Stimulated activated CD4-positive, alpha-beta T cell treated with anti-CD3 and anti-CD28 coated beads, TNF-alpha, amount 100 ng/mL, for 48 hours (primary cell): ENCODE measurements at regions not wholly inside any gene's neighbourhood (a gene's known extent, or its start where the extent isn't known, plus 50 kb on each side); places are given as distances from the start of the nearest gene placed in this dataset.
A peak's percentile ranks its signal among the peaks of the same experiment; 100 is the strongest.

Experiments used
- DNase-seq, 3 donors: peaks; one replicate each; pipeline ENCODE4 v3.0.0-alpha.2; 2020; ENCODE audit warnings: low read depth in 3 of 3

DNA sequence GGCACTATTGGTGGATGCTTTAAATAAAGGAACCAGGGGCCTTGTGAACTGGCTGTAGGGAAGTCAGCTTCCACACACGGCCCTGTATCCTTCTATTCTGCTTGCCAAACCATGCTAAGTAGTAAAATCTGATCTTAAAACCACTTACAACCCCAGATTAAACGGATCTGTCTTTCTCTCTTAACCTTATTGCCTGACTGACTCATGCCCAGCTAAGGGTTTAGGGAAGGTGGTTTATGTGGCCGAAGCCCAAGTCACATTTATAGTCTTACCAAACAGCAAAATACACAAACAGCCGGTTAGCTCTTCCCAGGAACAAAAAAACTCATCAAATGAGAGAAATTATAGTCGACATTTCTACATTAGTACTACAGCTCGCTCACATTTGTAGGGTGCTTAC, 988.4 kb upstream of the TENM3 start:
- no peak for DNase-seq

DNA sequence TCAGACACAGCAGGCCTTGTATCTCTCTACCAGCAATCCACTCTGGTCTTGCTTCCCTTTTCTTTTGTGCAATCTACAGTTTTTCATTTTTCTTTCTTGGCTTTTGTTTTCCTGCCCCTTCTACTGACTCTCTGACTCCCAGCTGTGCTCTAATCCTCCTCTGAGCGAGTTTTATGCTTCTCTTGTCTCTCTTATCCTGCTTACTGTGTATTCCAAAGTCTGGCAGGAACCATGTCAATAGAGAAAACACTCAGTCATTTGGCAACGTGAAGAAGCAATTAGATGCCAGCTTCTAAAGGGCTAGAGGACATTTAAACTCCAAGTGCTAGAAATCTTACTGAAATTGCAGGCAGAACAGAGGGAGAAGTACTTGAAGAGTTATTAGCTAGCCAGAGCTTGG, 984.6 kb upstream of the TENM3 start:
- no peak for DNase-seq

DNA sequence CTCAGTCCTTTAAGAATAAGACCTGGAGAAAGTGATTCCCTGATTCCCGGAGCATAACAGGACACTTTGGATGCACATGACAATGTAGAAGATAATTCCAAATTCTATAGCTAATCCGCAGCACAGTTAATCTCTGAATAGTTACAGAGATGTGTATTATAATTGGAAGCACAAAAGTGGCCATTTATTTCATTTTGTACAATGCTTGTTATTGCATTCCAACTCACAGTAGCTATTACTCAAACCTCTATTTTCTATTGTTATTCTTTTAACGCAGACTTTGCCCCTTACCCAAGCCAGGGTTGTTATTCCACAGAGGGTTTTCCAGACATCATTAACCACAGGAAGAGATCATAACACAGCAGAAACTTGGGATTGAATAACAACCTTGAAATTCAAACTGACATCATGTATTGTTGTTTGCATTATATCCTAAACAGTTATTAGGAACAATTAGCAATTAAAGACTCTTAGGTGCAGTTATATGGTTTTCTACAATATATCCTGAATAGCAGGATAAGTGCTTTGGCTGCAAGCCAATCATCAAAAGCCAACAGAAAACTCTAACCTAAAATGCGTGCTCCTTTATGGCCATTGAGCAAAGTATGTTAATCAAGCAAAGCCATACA, 984.0 kb upstream of the TENM3 start:
- no peak for DNase-seq

DNA sequence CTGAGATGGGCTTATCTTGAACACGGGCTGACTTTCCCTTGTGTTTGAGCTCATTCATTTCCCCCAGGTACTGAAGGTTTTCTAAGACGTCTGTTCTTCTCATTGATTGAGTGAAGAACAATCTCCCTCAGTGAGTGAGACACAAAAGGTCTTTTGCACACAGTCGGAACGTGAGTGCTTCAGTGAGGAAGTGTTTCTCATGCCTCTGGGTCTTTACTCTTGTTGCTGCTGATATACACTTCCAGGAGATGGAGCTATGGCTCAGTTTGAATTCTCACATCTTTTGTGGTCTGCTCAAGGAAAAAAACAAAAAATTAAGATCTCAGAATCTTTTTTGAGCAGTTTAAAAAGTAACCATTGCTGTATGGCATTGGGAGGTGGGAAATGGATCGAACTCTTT, 981.9 kb upstream of the TENM3 start:
- DNase-seq: no peak

DNA sequence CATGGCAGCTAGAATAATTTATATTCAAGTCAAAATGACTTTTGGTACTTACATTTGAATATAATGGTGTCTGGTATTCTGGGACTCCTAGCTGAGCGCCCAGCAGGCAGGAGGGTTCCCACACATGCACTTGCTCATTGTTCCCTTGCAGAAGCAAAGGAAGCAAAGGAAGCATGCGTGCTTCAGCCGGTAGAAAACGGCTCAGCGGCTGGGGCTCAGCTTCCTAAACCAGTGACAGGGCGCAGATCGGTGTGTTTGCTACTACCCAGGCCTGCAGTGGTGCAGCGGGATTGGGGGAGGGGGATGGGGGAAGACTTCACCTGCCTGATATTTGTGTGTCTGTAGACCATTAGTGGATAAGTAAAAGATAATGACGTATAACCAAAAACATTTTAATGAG, 978.3 kb upstream of the TENM3 start:
- DNase-seq: no peak

DNA sequence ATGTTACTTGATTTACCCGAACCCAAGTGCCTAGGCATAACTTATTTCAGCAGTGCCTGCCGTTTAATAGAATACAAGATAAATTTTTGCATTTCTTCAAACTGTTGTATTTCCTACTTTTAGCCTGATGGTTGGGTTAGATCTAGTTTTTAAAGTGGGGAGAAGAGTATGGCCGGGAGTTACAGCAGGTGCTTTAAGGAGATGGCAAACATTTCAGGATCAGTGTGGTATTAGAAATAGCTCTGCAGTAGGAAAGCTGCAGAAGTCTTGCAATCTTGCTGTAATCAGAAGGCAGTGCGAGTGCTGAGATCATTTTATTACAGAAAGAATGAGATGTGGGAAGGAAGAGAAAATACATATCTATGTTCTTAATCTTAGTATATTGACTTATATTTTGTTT, 977.8 kb upstream of the TENM3 start:
- DNase-seq: no peak

DNA sequence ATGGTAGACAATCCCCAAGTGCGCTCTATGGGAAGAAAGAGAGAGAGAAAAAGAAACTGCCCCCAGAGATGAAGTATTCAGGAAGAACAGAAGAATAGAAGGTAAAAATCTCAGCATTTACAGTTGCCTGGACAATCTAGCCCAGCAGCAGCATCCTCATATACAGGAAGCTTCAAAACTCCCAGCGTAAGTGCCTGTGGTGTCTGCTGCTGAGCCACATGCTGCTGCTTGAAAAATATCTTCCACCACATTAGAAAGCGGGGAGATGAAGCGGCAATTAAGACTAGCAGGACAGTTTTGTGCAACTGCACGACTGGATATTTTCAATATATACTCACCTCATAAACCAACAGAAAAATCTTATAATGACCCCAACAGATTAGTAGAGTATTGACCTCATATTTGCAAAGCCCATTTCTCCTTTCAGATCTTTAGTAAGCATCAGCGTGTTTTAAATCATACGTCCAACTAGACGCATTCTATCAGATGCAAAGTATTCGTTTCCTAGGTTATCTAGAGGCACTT, 972.0 kb upstream of the TENM3 start:
- DNase-seq: no peak

DNA sequence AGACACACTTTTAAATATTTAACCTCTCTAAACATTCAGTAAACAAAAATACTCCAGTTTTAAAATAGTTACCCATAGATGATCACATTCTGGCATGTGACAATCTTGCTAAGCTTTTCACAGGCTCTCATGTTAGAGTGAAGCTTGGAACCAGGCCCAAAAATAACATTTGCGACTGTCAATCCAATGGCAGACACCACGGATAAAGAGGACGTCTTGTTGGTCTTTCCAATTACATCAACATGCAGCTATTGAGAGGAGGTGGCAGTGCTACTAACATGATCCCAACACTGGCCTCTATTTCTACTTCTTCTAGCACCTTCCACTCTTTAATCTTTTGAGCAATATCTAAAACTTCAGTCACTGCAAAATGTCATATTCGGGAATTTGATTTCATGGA, 970.8 kb upstream of the TENM3 start:
- no peak for DNase-seq

DNA sequence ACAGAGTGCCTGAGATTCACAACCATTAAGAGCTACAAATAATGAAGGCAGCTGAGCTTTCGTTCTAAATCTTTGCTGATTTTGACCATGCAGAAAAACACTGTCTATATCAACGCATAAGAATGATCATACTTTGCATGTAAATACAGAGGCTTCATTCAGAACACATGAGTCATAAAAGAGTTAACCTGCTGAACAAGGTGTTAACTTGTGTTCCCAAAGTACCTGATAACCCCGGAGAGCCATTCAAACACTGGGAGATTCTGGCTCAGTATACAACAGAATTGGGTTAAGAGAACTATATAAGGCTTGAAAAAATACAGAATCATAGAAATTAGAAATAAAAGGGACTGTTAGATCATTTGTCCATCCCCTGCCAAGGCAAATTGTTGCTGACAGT, 964.3 kb upstream of the TENM3 start:
- no peak for DNase-seq

DNA sequence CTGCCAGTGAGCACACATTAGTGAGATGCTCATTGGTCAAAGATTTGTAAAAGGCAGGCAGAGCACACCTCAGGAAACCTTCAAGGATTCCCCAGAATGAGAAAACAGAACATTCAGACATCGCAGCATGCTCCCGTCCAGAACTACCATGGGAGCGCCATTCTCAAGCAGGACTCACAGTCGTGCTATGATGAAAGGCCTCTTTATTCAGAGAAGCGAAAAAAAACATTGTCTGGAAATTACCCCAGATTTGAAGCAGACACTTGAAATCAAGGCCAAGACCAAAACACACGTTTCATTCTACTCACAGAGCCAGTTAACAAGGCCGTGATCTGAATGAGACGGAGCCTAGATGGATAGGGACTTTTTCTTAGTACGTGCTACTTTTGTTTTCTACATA, 961.8 kb upstream of the TENM3 start:
- DNase-seq: no peak

DNA sequence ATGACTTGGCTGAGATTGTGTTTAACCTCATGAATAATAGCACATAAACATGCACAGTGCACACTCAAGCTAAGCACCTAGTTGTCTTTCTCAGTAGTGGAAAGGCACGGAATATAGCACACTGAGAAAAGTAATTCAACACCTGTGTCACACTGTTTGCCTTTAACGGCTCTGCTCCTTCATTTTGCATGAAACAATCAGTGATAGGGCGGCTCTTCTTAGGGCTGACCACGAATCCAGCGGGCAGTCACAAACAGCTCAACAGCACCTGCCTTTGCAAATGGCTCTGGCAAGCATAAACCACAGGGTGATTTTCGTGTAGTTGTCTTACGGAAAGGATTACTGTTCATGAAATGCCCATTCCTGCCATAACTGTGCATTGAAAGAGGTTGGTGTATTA, 954.0 kb upstream of the TENM3 start:
- DNase-seq: no peak

DNA sequence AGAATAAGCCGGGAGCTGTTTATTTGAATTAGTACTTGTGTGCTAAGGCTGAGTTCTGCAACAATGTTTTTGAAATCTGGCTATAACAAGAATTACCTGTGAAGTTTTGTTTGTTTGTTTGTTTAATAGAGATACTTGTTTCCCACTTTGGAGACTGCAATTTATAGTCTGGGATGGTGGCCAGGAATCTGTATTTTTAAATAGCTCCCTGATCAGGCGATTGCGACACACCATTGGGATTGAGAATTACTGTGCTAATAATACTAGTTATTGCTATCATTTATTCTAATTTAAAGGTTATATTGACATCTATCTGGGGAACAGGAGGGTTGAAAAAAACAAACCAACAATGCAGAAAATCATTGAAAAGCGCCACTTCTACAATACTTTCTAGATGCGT, 951.6 kb upstream of the TENM3 start:
- DNase-seq: no peak

DNA sequence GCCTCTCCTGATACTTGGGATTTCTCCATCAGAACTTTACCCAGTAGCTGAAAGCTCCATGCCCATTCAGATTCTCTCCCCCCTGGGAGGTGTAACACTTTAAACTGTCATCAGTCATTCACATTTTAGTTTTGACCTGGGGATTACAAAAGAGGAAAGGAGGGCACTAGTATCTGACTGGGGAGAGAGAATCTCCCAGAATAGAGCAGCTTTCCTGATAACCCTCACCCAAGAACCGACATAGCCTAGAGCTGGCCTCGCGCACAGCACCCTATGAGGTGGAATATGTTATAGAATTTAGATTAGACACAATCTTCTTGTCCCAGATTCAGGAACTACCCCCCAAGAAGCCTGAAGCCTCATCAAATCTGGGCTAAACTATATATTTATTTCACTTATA, 950.2 kb upstream of the TENM3 start:
- no peak for DNase-seq

DNA sequence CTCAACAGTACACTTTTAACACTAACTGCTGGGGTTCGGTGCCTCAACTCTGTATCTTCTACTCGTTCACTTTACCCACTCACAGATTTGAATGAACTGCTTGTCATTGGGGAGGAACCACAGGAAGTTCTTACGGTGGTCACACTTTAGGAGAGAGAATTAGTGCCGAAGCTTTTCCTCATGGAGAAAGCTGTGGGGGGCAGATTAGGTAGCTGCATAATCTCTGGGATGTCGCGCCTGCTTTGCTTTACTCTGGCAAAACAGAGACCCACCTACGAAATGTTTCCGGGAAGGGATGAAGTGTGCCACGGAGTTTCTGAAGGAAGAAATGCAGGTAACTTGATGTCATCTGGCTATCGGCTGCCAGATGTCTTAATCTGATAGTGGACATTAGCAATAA, 949.7 kb upstream of the TENM3 start:
- DNase-seq: no peak

DNA sequence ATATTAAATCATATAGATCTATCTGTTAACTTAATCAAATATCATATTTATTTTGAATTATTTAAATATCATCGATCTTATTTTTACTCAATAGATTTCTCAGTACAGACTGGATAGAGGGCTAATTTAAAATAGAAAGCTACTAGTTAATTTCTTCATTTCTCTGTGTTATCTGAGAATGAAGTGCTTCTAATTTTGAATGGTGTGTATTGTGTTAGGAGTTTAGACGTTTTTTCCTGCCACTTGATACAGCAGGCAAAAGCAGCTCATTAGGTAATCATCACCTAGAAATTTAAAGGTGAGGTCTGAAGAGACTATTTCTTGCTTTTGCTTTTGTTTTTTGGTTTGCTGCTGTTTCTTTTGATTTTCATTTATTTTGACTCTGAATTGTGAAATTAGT, 948.8 kb upstream of the TENM3 start:
- DNase-seq: no peak

DNA sequence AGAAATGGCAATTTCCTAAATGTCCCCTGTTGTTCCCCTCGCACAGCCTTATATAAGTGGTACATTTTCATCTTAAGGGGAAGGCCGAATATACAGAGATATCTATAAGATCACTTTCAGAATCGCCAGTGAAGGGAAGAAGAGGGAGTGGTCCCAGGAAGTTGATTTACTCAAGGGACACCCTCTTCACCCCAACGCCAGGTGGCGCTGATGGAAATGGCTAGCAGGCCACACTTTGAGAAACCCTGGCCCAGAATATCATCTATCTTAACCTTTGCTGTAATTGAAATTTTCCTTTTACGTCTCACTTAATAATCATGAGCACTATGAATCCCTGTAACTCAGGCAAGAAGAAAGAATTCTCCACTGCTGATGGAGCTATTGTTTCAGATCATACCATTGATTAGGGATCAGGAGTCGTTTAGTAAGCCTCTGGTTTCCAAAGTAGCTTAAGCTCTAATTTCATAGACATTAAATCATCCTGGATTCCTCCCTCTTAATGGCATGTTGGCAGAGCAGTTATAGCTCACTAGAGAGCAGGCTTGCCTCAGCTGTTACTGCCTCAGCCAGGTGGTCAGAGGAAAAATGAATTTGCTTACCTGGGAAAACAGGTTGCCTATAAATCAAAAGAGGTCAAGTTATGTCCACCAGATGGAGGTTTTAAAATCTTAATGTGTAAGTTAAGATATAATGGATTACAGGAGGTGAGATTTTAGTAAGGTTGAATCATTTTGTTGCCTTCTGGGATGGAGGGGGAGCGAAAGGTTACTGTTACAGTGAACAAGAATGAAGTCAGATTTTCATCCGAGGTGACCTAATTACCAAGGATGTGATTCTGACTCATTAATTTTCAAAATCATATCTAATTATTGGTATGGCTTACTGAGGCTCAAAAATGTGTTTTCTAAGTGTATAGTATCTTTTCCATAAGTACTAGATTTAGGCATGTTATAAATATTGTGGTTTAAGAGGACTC, 941.2 kb upstream of the TENM3 start:
- peak in 1 of 3 donors; percentile 5 for DNase-seq

DNA sequence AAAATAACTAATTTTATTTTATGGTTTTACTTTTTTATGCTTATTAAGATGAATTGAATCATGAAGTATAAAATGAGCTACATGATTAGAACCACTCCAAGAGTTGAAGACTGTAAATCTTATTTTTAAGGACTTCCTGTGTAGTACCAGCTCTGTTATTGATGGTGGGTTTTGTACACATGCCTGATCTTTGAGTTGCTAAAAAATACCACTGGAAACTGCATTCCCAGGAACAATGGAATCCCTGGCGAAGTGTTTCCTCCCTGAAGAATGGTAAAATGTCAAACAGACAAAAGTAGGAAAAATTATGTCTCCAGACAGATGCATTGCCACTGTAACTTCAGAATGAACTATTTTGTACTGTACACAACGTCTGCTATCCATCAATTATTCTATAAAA, 935.4 kb upstream of the TENM3 start:
- no peak for DNase-seq

DNA sequence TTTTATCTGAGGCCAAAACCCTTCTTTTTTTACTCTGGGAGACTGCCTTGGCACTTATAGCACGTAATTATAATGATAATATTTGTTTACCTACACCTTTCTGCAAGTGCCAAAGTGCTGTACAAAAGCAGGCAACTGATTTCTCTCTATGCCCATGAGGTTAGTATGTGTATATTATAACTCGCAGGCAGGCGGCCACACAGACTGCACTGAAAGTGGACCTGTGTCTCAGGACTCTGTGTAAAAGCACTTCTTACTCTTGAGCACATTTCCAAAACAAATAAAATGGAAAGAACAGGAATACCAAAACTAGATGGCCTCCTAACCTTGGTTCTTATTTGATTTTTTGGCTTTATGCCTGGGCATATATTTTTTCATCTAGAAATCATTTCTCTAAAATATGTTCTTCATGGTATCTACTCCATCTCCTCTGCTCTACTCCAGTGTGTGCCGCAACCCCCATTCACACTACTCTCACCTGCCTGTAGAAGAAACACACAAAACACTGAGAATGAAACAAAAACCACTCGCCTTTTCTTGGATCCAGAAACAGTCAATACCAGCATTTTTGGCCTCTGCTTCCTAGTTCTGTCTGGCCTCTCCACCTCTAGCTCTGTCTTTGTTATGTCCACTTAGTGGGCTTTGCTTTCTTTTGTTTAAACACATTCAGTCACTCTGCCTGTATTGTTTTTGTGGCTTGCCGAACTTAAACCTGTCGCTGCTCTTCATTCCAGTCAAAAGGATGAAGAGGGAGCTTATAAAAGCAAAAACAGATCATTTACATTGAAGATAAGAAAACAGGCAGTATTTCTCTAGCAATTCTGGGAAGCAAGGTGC, 934.5 kb upstream of the TENM3 start:
- no peak for DNase-seq

DNA sequence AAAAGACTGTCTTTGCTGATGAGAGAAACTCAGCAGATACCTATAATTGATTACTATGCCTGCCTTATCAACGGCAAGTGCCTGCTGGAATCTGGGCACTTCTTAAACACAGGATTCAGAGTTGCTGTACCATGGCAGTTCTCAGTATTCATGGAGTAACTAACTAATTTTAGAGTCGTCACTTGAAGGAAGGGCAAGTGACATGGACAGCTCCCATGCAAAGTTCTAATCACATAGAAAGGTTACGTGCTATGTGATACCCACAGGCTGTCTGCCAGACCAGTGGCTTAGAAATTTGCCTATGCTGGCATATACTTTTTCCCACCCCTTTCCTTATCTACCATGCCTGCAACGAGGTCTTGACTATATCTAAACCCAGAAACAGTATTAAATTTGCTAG, 931.1 kb upstream of the TENM3 start:
- DNase-seq: no peak

DNA sequence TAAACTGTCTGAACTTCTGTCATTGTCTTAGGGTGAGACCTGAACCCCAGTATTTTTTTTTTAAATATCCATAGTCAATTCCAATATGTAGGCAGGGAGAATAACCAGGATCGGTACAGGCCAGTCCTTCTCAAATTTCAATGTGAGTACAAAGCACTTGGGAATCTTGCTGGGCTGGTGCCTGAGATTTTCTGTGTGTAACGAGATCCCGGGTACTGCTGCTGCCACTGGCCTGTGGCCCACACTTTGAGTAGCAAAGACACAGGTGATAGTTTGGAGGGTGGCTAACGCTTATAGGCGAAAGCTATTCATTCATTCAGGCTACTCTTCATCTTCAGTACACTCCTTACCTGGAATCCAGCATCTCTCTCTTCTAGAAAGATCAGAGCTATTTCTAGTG, 923.6 kb upstream of the TENM3 start:
- no peak for DNase-seq

DNA sequence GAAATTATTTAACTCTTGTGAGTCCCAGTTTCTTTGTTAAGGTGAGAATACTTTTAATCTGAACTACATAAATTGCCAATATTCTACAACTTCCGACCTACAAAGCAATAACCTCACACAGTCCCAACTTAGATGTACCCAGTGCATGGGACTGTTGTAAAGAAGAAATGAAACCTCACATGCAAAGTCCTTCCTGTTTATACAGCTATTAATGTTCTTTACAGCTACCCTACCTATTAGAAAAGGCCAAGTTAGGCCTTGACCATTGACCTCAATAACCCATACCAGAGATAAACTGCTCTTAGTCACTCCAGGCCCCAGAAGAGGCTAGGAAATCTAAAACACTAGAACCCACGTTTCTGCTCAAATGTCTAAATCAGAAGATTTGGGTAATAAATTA, 920.1 kb upstream of the TENM3 start:
- DNase-seq: no peak

DNA sequence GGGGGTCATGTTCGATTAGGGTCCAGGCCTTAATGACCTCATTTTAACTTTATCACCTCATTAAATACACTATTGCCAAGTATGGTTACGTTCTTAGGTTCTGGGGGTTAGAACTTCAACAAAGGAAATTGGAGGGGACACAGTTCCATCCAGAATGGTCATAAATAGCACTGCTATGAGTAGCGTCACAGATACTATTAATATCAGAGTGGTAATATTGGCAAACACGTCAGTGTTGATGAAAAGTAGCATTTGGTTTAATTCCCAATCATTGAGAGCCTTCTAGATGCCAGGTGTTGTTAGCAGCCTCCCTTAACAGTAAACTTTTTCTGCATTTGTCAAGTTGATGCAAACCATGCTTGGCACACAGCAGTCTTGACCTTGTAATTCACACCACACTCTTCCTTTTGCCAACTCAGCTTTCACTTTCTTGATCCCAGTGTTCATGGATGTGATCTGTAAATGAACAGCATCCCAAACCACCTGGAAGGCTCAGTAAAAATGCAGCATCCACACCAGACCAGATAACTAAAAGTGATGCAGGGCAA, 912.5 kb upstream of the TENM3 start:
- DNase-seq: no peak
